ENCODE measurements at regions not wholly inside any gene's neighbourhood (a gene's known extent, or its start where the extent isn't known, plus 50 kb on each side); places are given as distances from the start of the nearest gene placed in this dataset.

GRCh38 chr2:2738684-2739083 lies 407.6 kb upstream of the MYT1L start:
- TF ChIP-seq EZH2phosphoT487 (IDR thresholded peaks at IDR 0.05; ENCODE audit: low read depth, severe bottlenecking, unreplicated experiment) = no peak
- no peak for TF ChIP-seq CTCF (IDR thresholded peaks at IDR 0.05; ENCODE audit: poor library complexity)
- TF ChIP-seq EZH2 (IDR thresholded peaks at IDR 0.05; ENCODE audit: borderline replicate concordance) = no peak
- H2AFZ ChIP-seq = no peak overlapping the region
- H3K9me3 ChIP-seq (ENCODE audit: low read depth) = no peaks in the 10 kb centered on the region
- no peaks in the 10 kb centered on the region for H4K20me1 ChIP-seq (ENCODE audit: insufficient read depth, poor library complexity, severe bottlenecking)
- no peaks in the 10 kb centered on the region for H3K9me2 ChIP-seq (replicated peaks; ENCODE audit: insufficient read depth)
- H3K4me2 ChIP-seq = no peak overlapping the region
- H3K27me3 ChIP-seq = no peaks in the 10 kb centered on the region
- H3K4me3 ChIP-seq = no peak overlapping the region
- no peaks in the 10 kb centered on the region for H3K4me1 ChIP-seq (ENCODE audit: insufficient read depth)
- H3K27ac ChIP-seq = no peak overlapping the region
- no peaks in the 10 kb centered on the region for H3K79me2 ChIP-seq
- WGBS (ENCODE audit: low lambda C conversion rate, missing lambda C conversion rate) = 77% methylated on average over 11 of the region's 11 CpGs
- no peak for DNase-seq (ENCODE audit: low spot score)
- no peaks in the 10 kb centered on the region for H3K36me3 ChIP-seq (replicated peaks; ENCODE audit: insufficient read depth, low read depth)

GRCh38 chr2:2738276-2738675 lies 407.2 kb upstream of the MYT1L start:
- no peak for DNase-seq (ENCODE audit: low spot score)

GRCh38 chr2:2735041-2735440 lies 404.0 kb upstream of the MYT1L start:
- no peak overlapping the region for H3K27ac ChIP-seq
- no peaks in the 10 kb centered on the region for H3K4me1 ChIP-seq (ENCODE audit: insufficient read depth)
- H3K9me2 ChIP-seq (replicated peaks; ENCODE audit: insufficient read depth) = no peaks in the 10 kb centered on the region
- no peaks in the 10 kb centered on the region for H3K79me2 ChIP-seq
- H4K20me1 ChIP-seq (ENCODE audit: insufficient read depth, poor library complexity, severe bottlenecking) = no peaks in the 10 kb centered on the region
- H3K4me3 ChIP-seq = no peak overlapping the region
- H3K36me3 ChIP-seq (replicated peaks; ENCODE audit: insufficient read depth, low read depth) = no peaks in the 10 kb centered on the region
- TF ChIP-seq CTCF (IDR thresholded peaks at IDR 0.05; ENCODE audit: poor library complexity) (no peak), EZH2 (IDR thresholded peaks at IDR 0.05; ENCODE audit: borderline replicate concordance) (no peak), EZH2phosphoT487 (IDR thresholded peaks at IDR 0.05; ENCODE audit: low read depth, severe bottlenecking, unreplicated experiment) (no peak)
- no peaks in the 10 kb centered on the region for H3K27me3 ChIP-seq
- no peak overlapping the region for H2AFZ ChIP-seq
- no peak overlapping the region for H3K4me2 ChIP-seq
- no peak for DNase-seq (ENCODE audit: low spot score)
- no peaks in the 10 kb centered on the region for H3K9me3 ChIP-seq (ENCODE audit: low read depth)
- 81% methylated on average over 7 of the region's 7 CpGs for WGBS (ENCODE audit: low lambda C conversion rate, missing lambda C conversion rate)

More at GRCh38 chr2:2738276-2738675, 407.2 kb upstream of the MYT1L start:
- H2AFZ ChIP-seq = no peak overlapping the region
- no peaks in the 10 kb centered on the region for H3K4me1 ChIP-seq (ENCODE audit: insufficient read depth)
- H3K4me2 ChIP-seq = no peak overlapping the region
- no peaks in the 10 kb centered on the region for H3K9me3 ChIP-seq (ENCODE audit: low read depth)
- H3K9me2 ChIP-seq (replicated peaks; ENCODE audit: insufficient read depth) = no peaks in the 10 kb centered on the region
- H3K27ac ChIP-seq = no peak overlapping the region
- no peak overlapping the region for H3K4me3 ChIP-seq
- H3K79me2 ChIP-seq = no peaks in the 10 kb centered on the region
- H3K36me3 ChIP-seq (replicated peaks; ENCODE audit: insufficient read depth, low read depth) = no peaks in the 10 kb centered on the region
- 84% methylated on average over 11 of the region's 11 CpGs for WGBS (ENCODE audit: low lambda C conversion rate, missing lambda C conversion rate)
- H3K27me3 ChIP-seq = no peaks in the 10 kb centered on the region
- TF ChIP-seq CTCF (IDR thresholded peaks at IDR 0.05; ENCODE audit: poor library complexity) (no peak), EZH2 (IDR thresholded peaks at IDR 0.05; ENCODE audit: borderline replicate concordance) (no peak), EZH2phosphoT487 (IDR thresholded peaks at IDR 0.05; ENCODE audit: low read depth, severe bottlenecking, unreplicated experiment) (no peak)
- H4K20me1 ChIP-seq (ENCODE audit: insufficient read depth, poor library complexity, severe bottlenecking) = no peaks in the 10 kb centered on the region

GRCh38 chr2:2734308-2734707 lies 403.2 kb upstream of the MYT1L start:
- DNase-seq (ENCODE audit: low spot score) = no peak
- Histone ChIP-seq H3K36me3 (replicated peaks; ENCODE audit: insufficient read depth, low read depth) (no peaks in the 10 kb centered on the region), H3K4me1 (ENCODE audit: insufficient read depth) (no peaks in the 10 kb centered on the region), H4K20me1 (ENCODE audit: insufficient read depth, poor library complexity, severe bottlenecking) (no peaks in the 10 kb centered on the region), H2AFZ (no peak overlapping the region), H3K9me2 (replicated peaks; ENCODE audit: insufficient read depth) (no peaks in the 10 kb centered on the region), H3K27me3 (no peaks in the 10 kb centered on the region), H3K9me3 (ENCODE audit: low read depth) (no peaks in the 10 kb centered on the region), H3K4me3 (no peak overlapping the region), H3K27ac (no peak overlapping the region), H3K4me2 (no peak overlapping the region), H3K79me2 (no peaks in the 10 kb centered on the region)
- TF ChIP-seq CTCF (IDR thresholded peaks at IDR 0.05; ENCODE audit: poor library complexity) = no peak
- no peak for TF ChIP-seq EZH2phosphoT487 (IDR thresholded peaks at IDR 0.05; ENCODE audit: low read depth, severe bottlenecking, unreplicated experiment)
- no peak for TF ChIP-seq EZH2 (IDR thresholded peaks at IDR 0.05; ENCODE audit: borderline replicate concordance)
- 85% methylated on average over 9 of the region's 9 CpGs for WGBS (ENCODE audit: low lambda C conversion rate, missing lambda C conversion rate)
